GM12874 (cell line): ENCODE measurements at regions not wholly inside any gene's neighbourhood (a gene's known extent, or its start where the extent isn't known, plus 50 kb on each side); places are given as distances from the start of the nearest gene placed in this dataset.

Experiments
- TF ChIP-seq, protein P1 (sequence below): IDR thresholded peaks from 2 replicates; pipeline ENCODE4 v1.5.1; 2011; ENCODE audit warnings: low read depth, mild to moderate bottlenecking, control low read depth, low read length, moderate library complexity; ENCODE audit not compliant: insufficient read depth

DNA sequence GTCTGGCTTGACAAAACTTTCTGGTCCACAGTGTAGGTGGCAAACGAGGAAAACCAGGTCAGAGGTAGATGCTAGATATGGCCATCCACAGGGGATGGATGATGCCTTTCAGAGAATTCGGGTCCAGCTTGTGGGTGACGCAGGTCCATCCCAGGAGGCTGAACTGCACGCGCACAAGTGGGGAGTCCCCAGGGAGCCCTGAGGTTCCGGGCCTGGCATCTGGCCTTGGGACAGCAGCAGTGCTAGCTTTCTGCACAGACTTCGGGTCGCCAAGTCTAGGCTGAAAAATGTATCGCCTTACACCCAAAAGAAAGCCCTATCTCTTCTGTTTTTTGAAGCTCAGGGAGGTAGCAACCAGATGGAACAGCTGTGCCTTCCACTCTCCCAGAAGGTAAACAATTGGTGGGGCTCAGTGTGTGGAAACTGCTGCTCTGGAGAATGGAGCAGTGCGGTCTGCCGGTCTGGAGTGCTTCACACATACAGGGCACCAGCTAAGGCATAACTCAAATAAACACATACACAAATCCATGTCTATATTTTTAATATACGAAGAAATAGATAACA lies 119.3 kb upstream of the ACBD5 start:
- TF ChIP-seq, protein P1, sequence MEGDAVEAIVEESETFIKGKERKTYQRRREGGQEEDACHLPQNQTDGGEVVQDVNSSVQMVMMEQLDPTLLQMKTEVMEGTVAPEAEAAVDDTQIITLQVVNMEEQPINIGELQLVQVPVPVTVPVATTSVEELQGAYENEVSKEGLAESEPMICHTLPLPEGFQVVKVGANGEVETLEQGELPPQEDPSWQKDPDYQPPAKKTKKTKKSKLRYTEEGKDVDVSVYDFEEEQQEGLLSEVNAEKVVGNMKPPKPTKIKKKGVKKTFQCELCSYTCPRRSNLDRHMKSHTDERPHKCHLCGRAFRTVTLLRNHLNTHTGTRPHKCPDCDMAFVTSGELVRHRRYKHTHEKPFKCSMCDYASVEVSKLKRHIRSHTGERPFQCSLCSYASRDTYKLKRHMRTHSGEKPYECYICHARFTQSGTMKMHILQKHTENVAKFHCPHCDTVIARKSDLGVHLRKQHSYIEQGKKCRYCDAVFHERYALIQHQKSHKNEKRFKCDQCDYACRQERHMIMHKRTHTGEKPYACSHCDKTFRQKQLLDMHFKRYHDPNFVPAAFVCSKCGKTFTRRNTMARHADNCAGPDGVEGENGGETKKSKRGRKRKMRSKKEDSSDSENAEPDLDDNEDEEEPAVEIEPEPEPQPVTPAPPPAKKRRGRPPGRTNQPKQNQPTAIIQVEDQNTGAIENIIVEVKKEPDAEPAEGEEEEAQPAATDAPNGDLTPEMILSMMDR = no peak

DNA sequence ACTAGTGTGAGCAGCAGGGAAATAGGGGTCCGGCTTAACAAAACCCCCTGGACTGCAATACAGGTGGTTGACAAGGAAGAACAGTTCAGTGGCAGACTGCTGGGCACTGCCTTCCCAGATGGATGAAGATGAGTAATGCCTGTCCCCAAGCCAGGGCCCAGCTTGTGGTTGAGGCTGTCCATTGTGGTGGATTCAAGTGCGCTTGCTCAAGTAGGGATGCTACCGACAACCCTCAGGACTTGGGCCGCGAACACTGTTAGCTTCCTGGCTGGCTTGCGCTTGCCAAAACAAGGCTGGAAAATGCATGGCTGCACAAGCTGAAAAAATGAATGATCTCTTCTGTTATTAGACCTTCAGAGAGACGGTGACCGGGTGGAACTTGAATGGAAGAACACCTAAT lies 116.1 kb upstream of the ACBD5 start:
- TF ChIP-seq, protein P1 = no peak

DNA sequence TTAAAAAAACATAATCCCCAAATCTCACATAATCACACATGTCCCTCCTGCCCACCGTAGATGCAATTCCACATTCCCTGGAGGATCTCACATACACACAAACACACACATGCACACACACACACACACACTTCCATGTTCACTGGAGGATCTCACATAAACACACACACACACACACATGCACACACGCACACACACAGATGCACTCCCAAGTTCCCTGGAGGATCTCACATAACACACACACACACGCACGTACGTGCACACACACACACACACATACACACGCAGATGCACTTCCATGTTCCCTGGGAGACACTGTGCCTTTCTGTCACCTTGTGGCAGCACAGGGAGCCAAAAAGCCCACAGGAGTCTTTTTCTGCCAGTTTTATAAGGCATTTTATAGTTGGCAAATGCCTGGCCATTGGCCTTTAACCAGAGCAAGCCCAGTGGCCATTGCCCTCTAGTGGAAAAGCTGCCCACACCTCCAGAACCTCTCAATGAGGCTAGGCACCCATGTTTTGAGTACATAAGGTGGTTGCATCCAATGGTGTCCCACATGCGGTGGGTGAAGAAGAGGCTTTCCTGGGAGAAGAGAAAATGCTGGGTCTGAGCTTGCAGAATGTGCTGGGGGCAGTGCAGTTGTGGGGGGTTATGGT lies 115.4 kb upstream of the ACBD5 start:
- TF ChIP-seq, protein P1 = no peak

DNA sequence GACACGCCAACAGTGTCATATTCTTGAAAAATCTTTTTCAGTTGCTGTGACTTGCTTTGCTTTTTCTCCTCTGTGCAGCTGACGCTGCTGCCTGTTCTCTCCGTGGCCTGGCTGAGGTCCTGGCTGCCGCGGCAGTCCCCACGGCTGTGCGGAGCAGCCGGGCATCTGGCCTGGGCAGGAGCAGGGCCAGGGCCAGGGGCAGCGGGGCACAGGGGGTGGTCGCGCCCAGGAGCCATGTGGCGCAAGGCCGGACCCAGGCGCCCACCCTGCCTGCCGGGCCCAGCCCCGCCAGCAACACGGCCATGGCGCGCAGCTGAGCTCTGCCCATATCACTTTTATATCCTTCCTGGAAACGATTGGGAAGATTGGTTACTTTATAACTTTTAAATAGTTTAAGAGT lies 109.4 kb upstream of the ACBD5 start:
- TF ChIP-seq, protein P1 = no peak

DNA sequence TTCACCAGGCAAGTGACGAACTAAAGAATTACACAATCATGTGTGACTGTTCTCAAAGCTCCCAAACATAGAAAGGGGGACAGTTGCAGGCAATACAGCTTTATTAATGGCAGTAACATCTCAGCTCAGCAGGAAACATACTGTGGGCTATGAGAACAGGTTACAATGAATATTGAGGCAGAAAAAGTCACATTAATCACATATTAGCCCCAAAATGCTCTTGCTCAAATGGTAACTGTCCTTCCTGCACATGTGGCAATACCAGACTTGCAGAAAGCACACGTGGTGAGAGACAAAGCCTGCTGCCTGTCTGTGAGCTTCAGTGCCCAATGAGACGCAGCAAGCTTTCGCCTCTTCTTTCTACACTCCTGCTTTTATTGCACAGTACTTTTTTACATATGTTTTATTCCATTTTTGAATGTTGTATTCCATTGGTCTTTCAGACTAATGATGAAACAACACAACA lies 104.9 kb upstream of the ACBD5 start:
- TF ChIP-seq, protein P1 = no peak

DNA sequence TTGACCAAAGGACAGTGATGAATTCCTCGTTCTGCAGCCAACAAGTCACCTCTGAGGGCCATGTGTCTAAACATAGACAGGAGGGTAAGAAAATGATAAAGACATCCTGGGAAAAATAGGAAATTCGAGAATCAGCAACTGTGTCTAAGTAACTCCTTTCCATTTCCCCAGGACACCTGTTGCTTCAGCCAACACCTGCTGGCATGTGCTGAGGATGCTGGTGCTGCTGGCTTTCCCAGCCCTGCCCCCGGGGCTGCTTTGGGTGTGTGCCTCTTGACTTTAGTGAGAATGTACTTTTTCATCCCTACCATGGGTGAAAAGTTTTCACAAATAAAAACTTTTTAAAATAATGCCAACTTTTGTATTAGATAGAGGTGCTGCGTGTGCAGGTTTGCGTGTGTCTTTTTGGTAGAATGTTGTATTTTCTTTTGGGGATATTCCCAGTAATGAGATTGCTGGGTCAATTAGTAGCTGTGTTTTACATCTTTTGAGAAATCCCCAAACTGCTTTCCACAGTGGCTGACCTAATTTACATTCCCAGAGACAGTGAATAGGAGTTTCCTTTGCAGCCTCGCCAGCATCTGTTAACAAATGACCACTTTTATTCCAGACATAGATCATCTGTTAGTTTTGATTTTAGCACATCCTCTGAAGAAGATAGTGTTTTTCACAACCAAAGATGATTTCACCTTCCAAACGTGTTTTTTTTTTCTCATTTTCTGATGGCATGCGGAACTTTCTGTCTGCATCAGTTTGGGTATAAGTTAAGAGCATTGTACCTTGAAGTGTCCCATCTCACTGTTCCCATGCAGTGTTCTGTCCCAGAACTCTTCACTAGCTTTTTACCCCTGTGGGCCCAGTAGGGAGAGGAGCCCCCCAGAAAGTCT lies 104.2 kb upstream of the ACBD5 start:
- TF ChIP-seq, protein P1 = no peak

DNA sequence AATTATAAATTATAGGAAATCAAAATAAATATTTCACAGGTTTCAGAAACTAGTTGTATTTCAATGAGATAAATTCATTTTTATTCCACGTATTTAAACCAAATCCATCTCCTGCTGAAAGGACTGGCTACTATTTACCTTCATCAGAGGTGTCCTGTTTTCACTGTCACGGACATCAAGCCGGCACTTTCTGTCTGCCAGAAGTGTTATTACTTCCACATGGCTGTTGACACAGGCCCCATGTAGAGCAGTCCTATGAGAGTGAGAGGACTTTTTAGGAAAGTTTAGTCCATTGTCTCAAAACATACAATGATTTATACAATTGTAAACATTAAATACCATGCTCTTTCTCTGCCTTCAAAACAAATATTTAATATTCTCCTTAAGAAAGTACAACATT lies 100.4 kb upstream of the ACBD5 start:
- TF ChIP-seq, protein P1 = no peak
